ENCODE measurements at regions not wholly inside any gene's neighbourhood (a gene's known extent, or its start where the extent isn't known, plus 50 kb on each side); places are given as distances from the start of the nearest gene placed in this dataset.

- Histone ChIP-seq H3K4me1 (ENCODE audit: control insufficient read depth in 2 of 2, insufficient read depth in 2 of 2, low read length in 2 of 2) (no peaks in the 10 kb centered on the region), H2AFZ (ENCODE audit: insufficient read depth, low read depth, low read length, poor library complexity, severe bottlenecking) (no peak overlapping the region), H3K27me3 (replicated peaks in 1 of 4; ENCODE audit: control extremely low read depth in 1 of 4, control insufficient read depth in 3 of 4, insufficient read depth in 4 of 4, low read length in 3 of 4) (no peaks in the 10 kb centered on the region), H4K20me1 (ENCODE audit: control insufficient read depth, insufficient read depth, low read length, poor library complexity, severe bottlenecking) (no peaks in the 10 kb centered on the region), H3K4me2 (replicated peaks; ENCODE audit: low read depth, low read length, poor library complexity, severe bottlenecking) (no peak overlapping the region), H3K36me3 (replicated peaks in 1 of 2; ENCODE audit: control extremely low read depth in 1 of 2, control insufficient read depth in 1 of 2, extremely low read depth in 1 of 2, insufficient read depth in 2 of 2, low read length in 1 of 2) (no peaks in the 10 kb centered on the region), H3K27ac (ENCODE audit: low read length in 2 of 2) (no peak overlapping the region), H3K9ac (ENCODE audit: low read length) (no peak overlapping the region), H3K9me3 (ENCODE audit: control extremely low read depth in 1 of 3, control insufficient read depth in 2 of 3, insufficient read depth in 1 of 3, low read length in 2 of 3) (peaks cover 0 to 50% (median 0%) of the 10 kb centered on the region in 3 donors), H3K79me2 (ENCODE audit: control insufficient read depth, insufficient read depth, low read length) (no peaks in the 10 kb centered on the region), H3K4me3 (ENCODE audit: control extremely low read depth in 1 of 5, extremely low read depth in 1 of 5, insufficient read depth in 1 of 5, low read depth in 2 of 5, low read length in 4 of 5) (no peak overlapping the region)
- TF ChIP-seq CTCF (IDR thresholded peaks at IDR 0.05) (no peak), EZH2 (IDR thresholded peaks at IDR 0.05; ENCODE audit: borderline replicate concordance, insufficient read depth, low read depth, low read length, poor library complexity, severe bottlenecking) (no peak)
- intact Hi-C loops (cut with micrococcal nuclease), result no loop called here
- H3K4me1 Mint-ChIP-seq, result no peaks in the 10 kb centered on the region
- ATAC-seq (ENCODE audit: low read depth) (no peak), DNase-seq (no peak)
- no peaks in the 10 kb centered on the region for H3K27me3 Mint-ChIP-seq
- POLR2A ChIA-PET, result no interaction called here
- CTCF ChIA-PET, result no interaction called here
- H3K9me3 Mint-ChIP-seq (ENCODE audit: insufficient read depth), result no peaks in the 10 kb centered on the region
- H3K27ac Mint-ChIP-seq, result no peak overlapping the region
- WGBS (ENCODE audit: insufficient coverage), result 91% methylated on average over 8 of the region's 9 CpGs
- H3K4me3 Mint-ChIP-seq, result no peak overlapping the region
These were observed 66.6 kb upstream of the ZNF479 start for GRCh38 chr7:57198801-57199200.

GRCh38 chr7:57199252-57199651, 67.0 kb upstream of the ZNF479 start:
- no peak for DNase-seq
- H3K79me2 ChIP-seq (ENCODE audit: control insufficient read depth, insufficient read depth, low read length), result no peaks in the 10 kb centered on the region
- POLR2A ChIA-PET, result no interaction called here
- Mint-ChIP-seq H3K27me3 (no peaks in the 10 kb centered on the region), H3K9me3 (ENCODE audit: insufficient read depth) (no peaks in the 10 kb centered on the region), H3K27ac (no peak overlapping the region), H3K4me3 (no peak overlapping the region), H3K4me1 (no peaks in the 10 kb centered on the region)
- TF ChIP-seq CTCF (IDR thresholded peaks at IDR 0.05) (no peak), EZH2 (IDR thresholded peaks at IDR 0.05; ENCODE audit: borderline replicate concordance, insufficient read depth, low read depth, low read length, poor library complexity, severe bottlenecking) (no peak)
- 92% methylated on average over 6 of the region's 7 CpGs for WGBS (ENCODE audit: insufficient coverage)
- H2AFZ ChIP-seq (ENCODE audit: insufficient read depth, low read depth, low read length, poor library complexity, severe bottlenecking), result no peak overlapping the region
- ATAC-seq (ENCODE audit: low read depth), result no peak
- peaks cover 0 to 55% (median 0%) of the 10 kb centered on the region in 3 donors for H3K9me3 ChIP-seq (ENCODE audit: control extremely low read depth in 1 of 3, control insufficient read depth in 2 of 3, insufficient read depth in 1 of 3, low read length in 2 of 3)
- CTCF ChIA-PET, result no interaction called here
- no peak overlapping the region for H3K4me2 ChIP-seq (replicated peaks; ENCODE audit: low read depth, low read length, poor library complexity, severe bottlenecking)
- H3K4me3 ChIP-seq (ENCODE audit: control extremely low read depth in 1 of 5, extremely low read depth in 1 of 5, insufficient read depth in 1 of 5, low read depth in 2 of 5, low read length in 4 of 5), result no peak overlapping the region
- no peaks in the 10 kb centered on the region for H4K20me1 ChIP-seq (ENCODE audit: control insufficient read depth, insufficient read depth, low read length, poor library complexity, severe bottlenecking)
- H3K27ac ChIP-seq (ENCODE audit: low read length in 2 of 2), result no peak overlapping the region
- no peaks in the 10 kb centered on the region for H3K27me3 ChIP-seq (replicated peaks in 1 of 4; ENCODE audit: control extremely low read depth in 1 of 4, control insufficient read depth in 3 of 4, insufficient read depth in 4 of 4, low read length in 3 of 4)
- H3K36me3 ChIP-seq (replicated peaks in 1 of 2; ENCODE audit: control extremely low read depth in 1 of 2, control insufficient read depth in 1 of 2, extremely low read depth in 1 of 2, insufficient read depth in 2 of 2, low read length in 1 of 2), result no peaks in the 10 kb centered on the region
- intact Hi-C loops (cut with micrococcal nuclease), result no loop called here
- H3K9ac ChIP-seq (ENCODE audit: low read length), result no peak overlapping the region
- H3K4me1 ChIP-seq (ENCODE audit: control insufficient read depth in 2 of 2, insufficient read depth in 2 of 2, low read length in 2 of 2), result no peaks in the 10 kb centered on the region
